HEK293T (cell line): ENCODE measurements at regions not wholly inside any gene's neighbourhood (a gene's known extent, or its start where the extent isn't known, plus 50 kb on each side); places are given as distances from the start of the nearest gene placed in this dataset.

ENCODE experiments used
- BHLHE40 ChIP-seq: fragments of 450-650 bp; IDR thresholded peaks from 2 replicates; pipeline ENCODE4 v1.6.1; 2016; ENCODE audit warnings: mild to moderate bottlenecking, moderate library complexity, borderline replicate concordance
- ELF4 ChIP-seq: fragments of 450-650 bp; IDR thresholded peaks from 2 replicates; pipeline ENCODE4 v1.6.1; 2017; ENCODE audit warnings: antibody characterized with exemption
- FOXA1 ChIP-seq: fragments of 450-650 bp; IDR thresholded peaks from 2 replicates; pipeline ENCODE4 v1.6.1; 2016; ENCODE audit warnings: mild to moderate bottlenecking
- FOXM1 ChIP-seq: fragments of 450-650 bp; IDR thresholded peaks from 2 replicates; pipeline ENCODE4 v1.6.1; 2017; ENCODE audit warnings: mild to moderate bottlenecking, borderline replicate concordance
- SP1 ChIP-seq: fragments of 450-650 bp; IDR thresholded peaks from 2 replicates; pipeline ENCODE4 v1.6.1; 2017
- SUZ12 ChIP-seq: fragments of 450-650 bp; IDR thresholded peaks from 2 replicates; pipeline ENCODE4 v1.6.1; 2016; ENCODE audit warnings: mild to moderate bottlenecking
- TARDBP ChIP-seq: fragments of 450-650 bp; IDR thresholded peaks from 2 replicates; pipeline ENCODE4 v1.6.1; 2016
- ZNF384 ChIP-seq: fragments of 450-650 bp; IDR thresholded peaks from 2 replicates; pipeline ENCODE4 v1.6.1; 2016
- TF ChIP-seq, protein P1 (sequence below): fragments of 450-650 bp; IDR thresholded peaks from 2 replicates; pipeline ENCODE4 v1.6.1; 2016

DNA sequence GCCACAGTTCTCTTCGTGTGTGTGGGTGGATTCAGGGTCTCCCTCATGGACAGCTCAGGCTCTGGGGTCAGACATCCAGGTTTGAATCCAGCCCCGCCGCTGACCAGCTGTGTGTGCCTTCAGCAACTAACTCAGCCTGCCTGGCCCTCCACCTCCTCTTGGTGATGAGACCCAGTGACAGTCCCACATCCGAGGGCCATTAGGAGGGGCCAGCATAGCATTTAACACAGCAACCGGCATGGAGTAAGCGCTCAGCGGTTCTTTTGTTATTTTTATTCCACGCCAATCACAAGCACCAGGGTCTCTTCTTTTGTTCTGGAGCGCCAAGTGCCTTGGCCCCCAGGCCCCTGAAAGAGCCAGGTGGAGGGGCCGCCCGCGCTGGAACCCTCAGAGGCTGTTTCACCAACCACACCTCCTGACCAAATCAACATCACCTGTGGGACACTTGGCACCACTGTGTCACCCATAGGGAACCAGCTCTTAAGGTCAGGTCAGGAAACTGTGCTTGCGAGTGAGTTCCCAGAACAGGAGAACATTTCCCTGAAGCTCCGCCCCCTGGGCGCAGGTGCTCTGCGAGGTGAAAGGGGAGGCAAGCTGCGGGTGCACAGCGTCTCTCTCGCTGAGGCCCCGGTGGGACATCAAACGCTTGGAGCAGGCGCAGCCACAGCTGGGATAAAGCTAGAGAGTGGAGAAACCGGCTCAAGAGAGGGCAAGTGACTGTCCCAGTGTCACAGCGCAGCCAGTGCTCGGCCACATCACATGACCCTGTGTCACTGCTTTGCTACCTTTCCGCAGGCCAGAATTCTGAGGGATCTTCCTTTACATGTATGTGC is 311.3 kb downstream of the UACA start:
- no peak for TF ChIP-seq ZNF384
- TF ChIP-seq FOXA1 = no peak
- no peak for TF ChIP-seq FOXM1
- no peak for TF ChIP-seq ELF4
- no peak for TF ChIP-seq TARDBP
- no peak for TF ChIP-seq SUZ12
- TF ChIP-seq SP1 = no peak
- TF ChIP-seq, protein P1, sequence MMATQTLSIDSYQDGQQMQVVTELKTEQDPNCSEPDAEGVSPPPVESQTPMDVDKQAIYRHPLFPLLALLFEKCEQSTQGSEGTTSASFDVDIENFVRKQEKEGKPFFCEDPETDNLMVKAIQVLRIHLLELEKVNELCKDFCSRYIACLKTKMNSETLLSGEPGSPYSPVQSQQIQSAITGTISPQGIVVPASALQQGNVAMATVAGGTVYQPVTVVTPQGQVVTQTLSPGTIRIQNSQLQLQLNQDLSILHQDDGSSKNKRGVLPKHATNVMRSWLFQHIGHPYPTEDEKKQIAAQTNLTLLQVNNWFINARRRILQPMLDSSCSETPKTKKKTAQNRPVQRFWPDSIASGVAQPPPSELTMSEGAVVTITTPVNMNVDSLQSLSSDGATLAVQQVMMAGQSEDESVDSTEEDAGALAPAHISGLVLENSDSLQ = no peak
- TF ChIP-seq BHLHE40 = no peak
